ENCODE measurements at regions not wholly inside any gene's neighbourhood (a gene's known extent, or its start where the extent isn't known, plus 50 kb on each side); places are given as distances from the start of the nearest gene placed in this dataset.

DNA sequence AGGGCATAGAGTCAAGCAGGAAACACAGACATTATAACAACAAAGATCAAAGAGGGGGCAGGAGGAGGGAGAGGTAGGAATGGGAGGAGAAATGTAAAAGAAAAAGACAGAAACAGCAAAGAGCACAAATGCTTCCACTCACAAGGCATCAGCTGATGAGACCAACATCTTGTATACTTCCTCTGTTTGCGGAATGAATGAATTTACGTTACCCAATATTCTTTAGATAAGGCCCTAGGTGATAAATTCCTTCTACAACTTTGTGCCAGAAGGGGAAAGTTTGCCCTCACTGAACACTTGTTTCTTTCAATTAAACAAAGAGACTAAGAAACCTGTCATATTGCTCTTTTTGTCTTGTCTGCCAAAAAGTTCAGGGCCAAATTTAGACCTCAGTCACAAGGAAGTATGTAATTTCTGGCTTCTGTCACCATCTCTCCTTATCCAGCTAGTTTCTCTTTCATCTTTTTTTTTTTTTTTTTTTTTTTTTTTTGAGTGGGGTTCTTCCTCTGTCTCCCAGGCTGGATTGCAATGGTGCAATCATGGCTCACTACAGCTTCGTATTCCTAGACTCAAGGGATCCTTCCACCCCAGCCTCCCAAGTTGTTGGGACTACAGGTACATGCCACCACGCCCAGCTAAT is 116.4 kb upstream of the NANOS1 start:
- no peak overlapping the region for H3K4me3 ChIP-seq (ENCODE audit: low read depth, low read length)
- DNase-seq (ENCODE audit: low read depth), result no peak
- in situ Hi-C loops (cut with HindIII; ENCODE audit: low sequenced_read_pairs), result no loop called here
- TF ChIP-seq, protein P1, sequence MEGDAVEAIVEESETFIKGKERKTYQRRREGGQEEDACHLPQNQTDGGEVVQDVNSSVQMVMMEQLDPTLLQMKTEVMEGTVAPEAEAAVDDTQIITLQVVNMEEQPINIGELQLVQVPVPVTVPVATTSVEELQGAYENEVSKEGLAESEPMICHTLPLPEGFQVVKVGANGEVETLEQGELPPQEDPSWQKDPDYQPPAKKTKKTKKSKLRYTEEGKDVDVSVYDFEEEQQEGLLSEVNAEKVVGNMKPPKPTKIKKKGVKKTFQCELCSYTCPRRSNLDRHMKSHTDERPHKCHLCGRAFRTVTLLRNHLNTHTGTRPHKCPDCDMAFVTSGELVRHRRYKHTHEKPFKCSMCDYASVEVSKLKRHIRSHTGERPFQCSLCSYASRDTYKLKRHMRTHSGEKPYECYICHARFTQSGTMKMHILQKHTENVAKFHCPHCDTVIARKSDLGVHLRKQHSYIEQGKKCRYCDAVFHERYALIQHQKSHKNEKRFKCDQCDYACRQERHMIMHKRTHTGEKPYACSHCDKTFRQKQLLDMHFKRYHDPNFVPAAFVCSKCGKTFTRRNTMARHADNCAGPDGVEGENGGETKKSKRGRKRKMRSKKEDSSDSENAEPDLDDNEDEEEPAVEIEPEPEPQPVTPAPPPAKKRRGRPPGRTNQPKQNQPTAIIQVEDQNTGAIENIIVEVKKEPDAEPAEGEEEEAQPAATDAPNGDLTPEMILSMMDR (IDR thresholded peaks at IDR 0.05; ENCODE audit: low read depth, low read length, missing control alignments), result no peak

DNA sequence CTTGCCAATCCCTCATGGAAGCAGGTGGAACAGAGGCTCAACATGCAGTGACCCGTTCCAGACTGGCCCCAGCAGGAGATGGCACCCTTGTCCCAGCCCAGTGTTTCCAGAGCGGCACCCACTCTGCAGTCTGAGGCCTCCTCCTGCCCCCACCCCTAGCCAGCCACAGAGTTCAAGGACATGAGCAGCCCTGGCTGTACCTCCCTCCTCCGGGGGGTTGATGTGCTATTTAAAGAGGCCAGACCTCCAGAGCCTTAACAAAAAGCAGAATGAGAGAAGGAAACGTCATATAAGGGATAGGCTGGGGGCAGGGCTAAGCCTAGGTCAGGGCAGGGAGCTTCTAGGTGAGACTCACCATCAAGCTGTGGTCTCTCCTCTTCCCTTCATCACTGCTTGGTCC is 115.7 kb upstream of the NANOS1 start:
- DNase-seq (ENCODE audit: low read depth), result no peak
- no peak overlapping the region for H3K4me3 ChIP-seq (ENCODE audit: low read depth, low read length)
- TF ChIP-seq, protein P1 (IDR thresholded peaks at IDR 0.05; ENCODE audit: low read depth, low read length, missing control alignments), result no peak
- in situ Hi-C loops (cut with HindIII; ENCODE audit: low sequenced_read_pairs), result no loop called here

DNA sequence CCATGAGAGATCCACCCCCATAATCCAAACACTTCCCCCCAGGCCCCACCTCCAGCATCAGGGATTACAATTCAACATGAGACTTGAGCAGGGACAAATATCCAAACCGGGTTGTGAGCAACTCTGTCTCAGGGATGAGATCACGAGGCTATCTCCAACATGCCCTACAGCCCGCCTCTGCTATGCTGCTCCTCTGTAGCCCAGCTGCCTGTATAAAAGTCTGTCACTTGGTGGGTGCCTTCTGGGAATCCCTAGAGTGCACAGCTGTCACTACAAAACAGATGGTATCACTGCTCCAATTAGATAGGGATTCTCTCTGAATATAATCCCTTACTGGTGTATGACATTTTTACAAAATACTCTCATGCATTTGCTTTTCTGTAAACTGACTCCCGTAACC is 114.9 kb upstream of the NANOS1 start:
- no peak for DNase-seq (ENCODE audit: low read depth)
- in situ Hi-C loops (cut with HindIII; ENCODE audit: low sequenced_read_pairs), result no loop called here
- TF ChIP-seq, protein P1 (IDR thresholded peaks at IDR 0.05; ENCODE audit: low read depth, low read length, missing control alignments), result no peak
- H3K4me3 ChIP-seq (ENCODE audit: low read depth, low read length), result no peak overlapping the region

DNA sequence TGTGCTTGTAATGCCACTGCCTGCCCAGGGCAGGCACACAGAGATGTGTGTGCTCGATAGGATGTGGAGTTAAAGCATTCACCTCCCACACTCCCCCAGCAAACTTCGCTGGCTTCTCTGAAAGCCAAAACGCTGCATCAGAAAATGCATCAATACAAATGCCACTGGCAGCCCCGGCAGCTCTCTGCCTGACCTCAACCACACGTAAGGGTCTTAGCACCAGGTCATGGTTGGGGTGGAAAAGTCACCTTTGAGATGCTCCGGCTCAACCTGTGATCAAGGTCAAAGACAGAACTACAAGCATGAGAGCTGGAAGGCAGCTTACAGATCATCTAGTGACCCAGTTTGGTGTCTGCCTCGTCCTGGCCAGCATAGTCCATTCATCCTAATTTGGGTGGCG is 114.4 kb upstream of the NANOS1 start:
- in situ Hi-C loops (cut with HindIII; ENCODE audit: low sequenced_read_pairs), result no loop called here
- TF ChIP-seq, protein P1 (IDR thresholded peaks at IDR 0.05; ENCODE audit: low read depth, low read length, missing control alignments), result no peak
- DNase-seq (ENCODE audit: low read depth), result no peak
- no peak overlapping the region for H3K4me3 ChIP-seq (ENCODE audit: low read depth, low read length)

DNA sequence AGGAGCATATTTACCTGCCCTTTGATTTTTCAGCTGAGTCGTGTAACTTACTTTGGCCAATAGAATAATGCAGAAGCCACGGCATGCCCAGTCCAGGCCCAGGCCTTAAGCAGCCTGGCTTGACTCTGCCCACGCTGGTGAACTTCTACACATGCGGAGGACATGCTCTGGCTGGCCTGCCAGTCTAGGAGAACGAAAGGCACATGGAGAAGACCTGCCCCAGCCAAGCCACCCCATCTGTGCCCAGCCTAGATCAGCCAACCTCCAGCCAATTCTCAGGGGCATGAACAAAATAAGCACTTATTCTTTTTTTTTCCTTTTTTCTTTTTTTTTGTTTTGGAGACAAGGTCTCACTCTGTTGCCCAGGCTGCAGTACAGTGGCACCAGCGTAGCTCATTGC is 112.7 kb upstream of the NANOS1 start:
- TF ChIP-seq, protein P1 (IDR thresholded peaks at IDR 0.05; ENCODE audit: low read depth, low read length, missing control alignments), result no peak
- H3K4me3 ChIP-seq (ENCODE audit: low read depth, low read length), result no peak overlapping the region
- in situ Hi-C loops (cut with HindIII; ENCODE audit: low sequenced_read_pairs), result no loop called here
- DNase-seq (ENCODE audit: low read depth), result no peak

DNA sequence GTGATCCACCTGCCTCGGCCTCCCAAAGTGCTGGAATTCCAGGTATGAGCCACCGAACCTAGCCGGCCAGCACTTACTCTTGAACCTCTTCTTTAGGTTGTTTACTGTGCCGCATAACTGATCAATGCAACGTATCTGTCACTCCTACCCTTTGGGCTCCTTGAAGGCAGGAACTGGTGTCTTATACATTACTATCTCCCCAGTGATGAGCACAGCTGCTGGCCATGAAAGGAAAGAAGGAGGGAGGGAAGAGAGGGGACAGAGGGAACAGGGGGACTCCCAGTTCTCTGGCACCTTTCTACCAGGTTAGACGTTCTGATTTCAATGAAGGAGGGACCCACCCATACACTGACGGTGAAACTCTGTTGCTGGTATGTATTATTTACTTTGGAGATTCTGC is 111.8 kb upstream of the NANOS1 start:
- DNase-seq (ENCODE audit: low read depth), result no peak
- in situ Hi-C loops (cut with HindIII; ENCODE audit: low sequenced_read_pairs), result no loop called here
- TF ChIP-seq, protein P1 (IDR thresholded peaks at IDR 0.05; ENCODE audit: low read depth, low read length, missing control alignments), result no peak
- H3K4me3 ChIP-seq (ENCODE audit: low read depth, low read length), result no peak overlapping the region

Measured in astrocyte of the cerebellum (primary cell).